Mammary epithelial cell (primary cell): ENCODE measurements at regions not wholly inside any gene's neighbourhood (a gene's known extent, or its start where the extent isn't known, plus 50 kb on each side); places are given as distances from the start of the nearest gene placed in this dataset.

Experiments used
- CTCF ChIP-seq, 2 donors: IDR thresholded peaks in 1 of 2; conservative IDR thresholded peaks in 1 of 2; 2 replicates each; pipeline ENCODE4 v1.5.1; 2011 to 2012; ENCODE audit warnings: inconsistent platforms in 2 of 2, low read length in 2 of 2, mild to moderate bottlenecking in 2 of 2, control low read depth in 1 of 2, low read depth in 1 of 2; ENCODE audit not compliant: insufficient read depth in 1 of 2; ENCODE audit errors: extremely low read depth in 1 of 2
- EZH2 ChIP-seq: IDR thresholded peaks from 2 replicates; pipeline ENCODE4 v1.6.1; 2012; ENCODE audit warnings: low read length, inconsistent platforms, borderline replicate concordance

- TF ChIP-seq CTCF (conservative IDR thresholded peaks at IDR 0.05 in 1 of 2, IDR thresholded peaks at IDR 0.05 in 1 of 2; ENCODE audit: extremely low read depth in 1 of 2, insufficient read depth in 1 of 2, low read depth in 1 of 2, low read length in 2 of 2), result no peak
- no peak for TF ChIP-seq EZH2
Measured at GRCh38 chr14:23829736-23830471, 123.7 kb upstream of the DHRS4 start.
